Endothelial cell of umbilical vein (primary cell): ENCODE measurements at regions not wholly inside any gene's neighbourhood (a gene's known extent, or its start where the extent isn't known, plus 50 kb on each side); places are given as distances from the start of the nearest gene placed in this dataset.

Experiments used
- BruUV-seq: library from RNA; stranded (reverse); fragments of 400-500 nt; replicated peaks from 2 replicates; lab custom pipeline; 2021; lab: Mats Ljungman, UMichigan
- CTCF ChIA-PET: fragments of 300-600, 350-600 bp; sonication (Branson Sonifier 250); formaldehyde crosslinking; loops from one replicate; lab custom pipeline; 2021; ENCODE audit warnings: antibody characterized with exemption, inconsistent platforms; lab: Charles Lee
- POLR2A ChIA-PET: fragments of 300-600, 350-600 bp; sonication (Branson Sonifier 250); formaldehyde crosslinking; loops from one replicate; lab custom pipeline; 2021; ENCODE audit warnings: antibody characterized with exemption, inconsistent platforms; lab: Charles Lee
- DNase-seq: peaks from one replicate; pipeline ENCODE4 v3.0.0-alpha.2; 2011; ENCODE audit warnings: low read depth, low spot score
- FAIRE-seq: peaks from 2 replicates; lab custom pipeline; 2011; peaks lifted over from hg19 to GRCh38; lab: Jason Lieb, UNC
- H2AFZ ChIP-seq: 2 replicates; pipeline ENCODE4 v1.6.0; 2012; ENCODE audit warnings: low read depth, low read length, control low read depth, inconsistent platforms
- H3K27ac ChIP-seq: 2 replicates; pipeline ENCODE4 v1.5.1; 2011; ENCODE audit warnings: low read depth, mild to moderate bottlenecking, control low read depth, low read length, moderate library complexity; ENCODE audit not compliant: insufficient read depth
- H3K27me3 ChIP-seq, 2 experiments: 2 replicates each; pipeline versions ENCODE4 v1.6.0 to v1.6.1; 2011; ENCODE audit warnings: low read length in 2 of 2, mixed read lengths in 1 of 2; ENCODE audit not compliant: control insufficient read depth in 2 of 2, insufficient read depth in 2 of 2
- H3K36me3 ChIP-seq, 2 experiments: 2 replicates in 1 of 2; 3 replicates in 1 of 2; pipeline ENCODE4 v1.5.1; 2011; ENCODE audit warnings: low read length in 2 of 2, mild to moderate bottlenecking in 1 of 2, moderate library complexity in 1 of 2; ENCODE audit not compliant: control insufficient read depth in 2 of 2, insufficient read depth in 2 of 2; ENCODE audit errors: extremely low read depth in 1 of 2
- H3K4me1 ChIP-seq: 3 replicates; pipeline ENCODE4 v1.5.1; 2011; ENCODE audit warnings: mild to moderate bottlenecking, low read length; ENCODE audit not compliant: control insufficient read depth, insufficient read depth; ENCODE audit errors: extremely low read depth
- H3K4me2 ChIP-seq: 2 replicates; pipeline ENCODE4 v1.6.1; 2011; ENCODE audit warnings: low read length, control low read depth, mixed read lengths; ENCODE audit not compliant: insufficient read depth
- H3K4me3 ChIP-seq, 3 experiments: fragments of 200-600 bp in 1 of 3; sonication (generic), shearing (Covaris generic) in 1 of 3; replicated peaks in 1 of 3; 2 replicates each; pipeline ENCODE4 v1.5.1; 2011 to 2016; ENCODE audit warnings: control low read depth in 3 of 3, low read length in 3 of 3, mild to moderate bottlenecking in 2 of 3, inconsistent platforms in 1 of 3, low read depth in 1 of 3, moderate library complexity in 1 of 3; ENCODE audit not compliant: insufficient read depth in 1 of 3
- H3K79me2 ChIP-seq: 2 replicates; pipeline ENCODE4 v1.6.0; 2012; ENCODE audit warnings: low read length, inconsistent platforms; ENCODE audit not compliant: control insufficient read depth, insufficient read depth
- H3K9ac ChIP-seq: replicated peaks from 2 replicates; pipeline ENCODE3; 2011; ENCODE audit warnings: low read length, control low read depth; ENCODE audit not compliant: insufficient read depth; ENCODE audit errors: extremely low read depth
- H3K9me1 ChIP-seq: replicated peaks from 3 replicates; pipeline ENCODE4 v1.6.0; 2011; ENCODE audit warnings: mild to moderate bottlenecking, low read length; ENCODE audit not compliant: control insufficient read depth, insufficient read depth; ENCODE audit errors: extremely low read depth
- H3K9me3 ChIP-seq: replicated peaks from 2 replicates; pipeline ENCODE4 v1.5.1; 2012; ENCODE audit warnings: low read length, inconsistent platforms; ENCODE audit not compliant: control insufficient read depth, insufficient read depth
- H4K20me1 ChIP-seq: replicated peaks from 2 replicates; pipeline ENCODE3; 2011; ENCODE audit warnings: mild to moderate bottlenecking, low read length; ENCODE audit not compliant: control insufficient read depth, insufficient read depth; ENCODE audit errors: extremely low read depth
- EZH2 ChIP-seq: IDR thresholded peaks from 2 replicates; pipeline ENCODE4 v1.6.1; 2012; ENCODE audit warnings: borderline replicate concordance, low read depth, mild to moderate bottlenecking, moderate library complexity, low read length, inconsistent platforms; ENCODE audit not compliant: severe bottlenecking
- FOS ChIP-seq: IDR thresholded peaks from 2 replicates; pipeline ENCODE4 v1.6.1; 2011; ENCODE audit warnings: mild to moderate bottlenecking, low read length, moderate library complexity, borderline replicate concordance; ENCODE audit not compliant: insufficient read depth
- GATA2 ChIP-seq: IDR thresholded peaks from 2 replicates; pipeline ENCODE4 v1.7.0; 2011; ENCODE audit warnings: low read depth, mild to moderate bottlenecking, moderate library complexity, mixed read lengths, low read length; ENCODE audit not compliant: insufficient read length, insufficient read depth
- JUN ChIP-seq: IDR thresholded peaks from 2 replicates; pipeline ENCODE4 v1.6.1; 2011; ENCODE audit warnings: borderline replicate concordance, low read depth; ENCODE audit not compliant: insufficient read length, insufficient read depth
- MYC ChIP-seq: IDR thresholded peaks from one replicate; pipeline ENCODE4 v1.6.1; 2011; ENCODE audit warnings: mild to moderate bottlenecking, low read depth, low read length
- POLR2A ChIP-seq: IDR thresholded peaks from 2 replicates; pipeline ENCODE4 v1.6.1; 2012; ENCODE audit warnings: low read depth, mild to moderate bottlenecking, control low read depth, low read length
- POLR2AphosphoS5 ChIP-seq: IDR thresholded peaks from 2 replicates; pipeline ENCODE4 v1.6.1; 2012; ENCODE audit warnings: low read depth, mild to moderate bottlenecking, control low read depth, low read length, moderate library complexity; ENCODE audit not compliant: insufficient read depth
- dilution Hi-C: fragments of 300-500 bp; cut with MboI; formaldehyde crosslinking; loops from one replicate; pipeline ENCODE4 v1.15.0; 2019; ENCODE audit warnings: low sequenced_read_pairs; ENCODE audit not compliant: extremely low pct_ligation_motif_present
- intact Hi-C: fragments of 100-400 bp; cut with micrococcal nuclease; formaldehyde crosslinking; loops from one replicate; pipeline ENCODE4 v1.10.0; 2022
- TF ChIP-seq, protein P1 (sequence below), 2 donors: IDR thresholded peaks; 1 replicate in 1 of 2; 2 replicates in 1 of 2; pipeline ENCODE4 v1.5.1; 2011; ENCODE audit warnings: low read length in 2 of 2, mild to moderate bottlenecking in 2 of 2, moderate library complexity in 2 of 2, control low read depth in 1 of 2, inconsistent platforms in 1 of 2, low read depth in 1 of 2; ENCODE audit not compliant: insufficient read depth in 1 of 2; ENCODE audit errors: extremely low read depth in 1 of 2
- TF ChIP-seq, protein P2 (sequence below): IDR thresholded peaks from 2 replicates; pipeline ENCODE4 v1.6.1; 2011; ENCODE audit not compliant: insufficient read depth, insufficient read length

- no peaks in the 10 kb centered on the region for H3K79me2 ChIP-seq
- TF ChIP-seq JUN (no peak), GATA2 (no peak), MYC (no peak), POLR2AphosphoS5 (no peak), FOS (no peak), EZH2 (no peak), POLR2A (no peak)
- TF ChIP-seq, protein P1, sequence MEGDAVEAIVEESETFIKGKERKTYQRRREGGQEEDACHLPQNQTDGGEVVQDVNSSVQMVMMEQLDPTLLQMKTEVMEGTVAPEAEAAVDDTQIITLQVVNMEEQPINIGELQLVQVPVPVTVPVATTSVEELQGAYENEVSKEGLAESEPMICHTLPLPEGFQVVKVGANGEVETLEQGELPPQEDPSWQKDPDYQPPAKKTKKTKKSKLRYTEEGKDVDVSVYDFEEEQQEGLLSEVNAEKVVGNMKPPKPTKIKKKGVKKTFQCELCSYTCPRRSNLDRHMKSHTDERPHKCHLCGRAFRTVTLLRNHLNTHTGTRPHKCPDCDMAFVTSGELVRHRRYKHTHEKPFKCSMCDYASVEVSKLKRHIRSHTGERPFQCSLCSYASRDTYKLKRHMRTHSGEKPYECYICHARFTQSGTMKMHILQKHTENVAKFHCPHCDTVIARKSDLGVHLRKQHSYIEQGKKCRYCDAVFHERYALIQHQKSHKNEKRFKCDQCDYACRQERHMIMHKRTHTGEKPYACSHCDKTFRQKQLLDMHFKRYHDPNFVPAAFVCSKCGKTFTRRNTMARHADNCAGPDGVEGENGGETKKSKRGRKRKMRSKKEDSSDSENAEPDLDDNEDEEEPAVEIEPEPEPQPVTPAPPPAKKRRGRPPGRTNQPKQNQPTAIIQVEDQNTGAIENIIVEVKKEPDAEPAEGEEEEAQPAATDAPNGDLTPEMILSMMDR (IDR thresholded peaks at IDR 0.05; ENCODE audit: extremely low read depth in 1 of 2, insufficient read depth in 1 of 2, low read depth in 1 of 2, low read length in 2 of 2): no peak
- TF ChIP-seq, protein P2, sequence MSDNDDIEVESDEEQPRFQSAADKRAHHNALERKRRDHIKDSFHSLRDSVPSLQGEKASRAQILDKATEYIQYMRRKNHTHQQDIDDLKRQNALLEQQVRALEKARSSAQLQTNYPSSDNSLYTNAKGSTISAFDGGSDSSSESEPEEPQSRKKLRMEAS: no peak
- ChIA-PET CTCF (no interaction called here), POLR2A (no interaction called here)
- no peaks in the 10 kb centered on the region for H4K20me1 ChIP-seq
- intact Hi-C loops (no loop called here), dilution Hi-C loops (no loop called here)
- no peak overlapping the region for H3K27ac ChIP-seq
- no peaks in the 10 kb centered on the region for H3K4me1 ChIP-seq
- H3K27me3 ChIP-seq: no peaks in the 10 kb centered on the region
- H3K4me2 ChIP-seq: no peak overlapping the region
- no peaks in the 10 kb centered on the region for H3K9me1 ChIP-seq
- no peaks in the 10 kb centered on the region for H3K36me3 ChIP-seq
- H3K9me3 ChIP-seq: no peaks in the 10 kb centered on the region
- no TSS peak for BruUV-seq
- H2AFZ ChIP-seq: no peak overlapping the region
- no peak overlapping the region for H3K4me3 ChIP-seq
- FAIRE-seq: no peak
- no peak overlapping the region for H3K9ac ChIP-seq
- DNase-seq: no peak
Observed at GRCh38 chr4:14518136-14518535, 484.1 kb upstream of the CPEB2 start.
